GM23338 (cell line): ENCODE measurements at regions not wholly inside any gene's neighbourhood (a gene's known extent, or its start where the extent isn't known, plus 50 kb on each side); places are given as distances from the start of the nearest gene placed in this dataset.

Experiments
- ATAC-seq: fragments of 200-7000 bp; cut with Tn5 transposase; 3 replicates; pipeline ENCODE4 v1.9.1; 2020
- DNase-seq: peaks from one replicate; pipeline ENCODE4 v3.0.0-alpha.2; 2015; ENCODE audit warnings: low spot score
- H2AFZ ChIP-seq: fragments of 200-600 bp; sonication (generic); 2 replicates; pipeline ENCODE4 v1.8.0; 2016; ENCODE audit warnings: antibody characterized with exemption, mild to moderate bottlenecking, moderate library complexity
- H3F3A ChIP-seq: fragments of 200-600 bp; sonication (generic); replicated peaks from 2 replicates; pipeline ENCODE4 v1.8.0; 2017; ENCODE audit warnings: antibody characterized with exemption, mixed run types, low read depth
- H3K27ac ChIP-seq: fragments of 200-600 bp; sonication (generic); 2 replicates; pipeline ENCODE4 v1.6.1; 2016; ENCODE audit warnings: low read depth
- H3K27me3 ChIP-seq: fragments of 200-600 bp; sonication (generic); 2 replicates; pipeline ENCODE4 v1.8.0; 2016; ENCODE audit warnings: mild to moderate bottlenecking, mixed run types, moderate library complexity; ENCODE audit not compliant: insufficient read depth
- H3K36me3 ChIP-seq: fragments of 200-600 bp; sonication (generic); 2 replicates; pipeline ENCODE4 v1.8.0; 2016; ENCODE audit warnings: mild to moderate bottlenecking; ENCODE audit not compliant: insufficient read depth
- H3K4me1 ChIP-seq: fragments of 200-600 bp; sonication (generic); 2 replicates; pipeline ENCODE4 v1.8.0; 2016; ENCODE audit warnings: mild to moderate bottlenecking, moderate library complexity; ENCODE audit not compliant: insufficient read depth
- H3K4me2 ChIP-seq: fragments of 200-600 bp; sonication (generic); 2 replicates; pipeline ENCODE4 v1.7.1; 2017; ENCODE audit warnings: mixed run types
- H3K4me3 ChIP-seq: fragments of 200-600 bp; sonication (generic); 2 replicates; pipeline ENCODE4 v1.6.1; 2016; ENCODE audit warnings: mixed run types
- H3K79me2 ChIP-seq: fragments of 200-600 bp; sonication (generic); replicated peaks from 2 replicates; pipeline ENCODE4 v1.8.0; 2017; ENCODE audit warnings: mild to moderate bottlenecking; ENCODE audit not compliant: insufficient read depth
- H3K9me2 ChIP-seq: fragments of 200-600 bp; sonication (generic); 2 replicates; pipeline ENCODE4 v1.8.0; 2017; ENCODE audit not compliant: insufficient read depth
- H4K20me1 ChIP-seq: fragments of 200-600 bp; sonication (generic); replicated peaks from 2 replicates; pipeline ENCODE4 v1.8.0; 2017; ENCODE audit warnings: mild to moderate bottlenecking; ENCODE audit not compliant: insufficient read depth
- H3K27ac Mint-ChIP-seq: 2 replicates; pipeline ENCODE4 v1.8.0; 2020; ENCODE audit warnings: inconsistent platforms, mild to moderate bottlenecking, moderate library complexity, mixed read lengths
- H3K27me3 Mint-ChIP-seq: 3 replicates; pipeline ENCODE4 v1.8.0; 2022; ENCODE audit warnings: low read depth, mild to moderate bottlenecking, moderate library complexity, mixed read lengths, inconsistent platforms; ENCODE audit not compliant: insufficient read depth, poor library complexity
- H3K36me3 Mint-ChIP-seq: 3 replicates; pipeline ENCODE4 v1.8.0; 2021; ENCODE audit warnings: low read depth, mild to moderate bottlenecking, inconsistent platforms, moderate library complexity, mixed read lengths
- H3K4me1 Mint-ChIP-seq: 3 replicates; pipeline ENCODE4 v1.8.0; 2020; ENCODE audit warnings: mild to moderate bottlenecking, inconsistent platforms, mixed read lengths
- H3K4me3 Mint-ChIP-seq: 3 replicates; pipeline ENCODE4 v1.8.0; 2021; ENCODE audit warnings: moderate library complexity, mild to moderate bottlenecking, inconsistent platforms, mixed read lengths
- H3K9me3 Mint-ChIP-seq: 3 replicates; pipeline ENCODE4 v1.8.0; 2020; ENCODE audit warnings: moderate library complexity, mild to moderate bottlenecking, inconsistent platforms, mixed read lengths
- CREB1 ChIP-seq: fragments of 250-450 bp; sonication (Bioruptor Pico); IDR thresholded peaks from 2 replicates; pipeline ENCODE4 v1.5.0; 2020; ENCODE audit warnings: low read depth, mild to moderate bottlenecking, moderate library complexity
- ETS1 ChIP-seq: IDR thresholded peaks from 2 replicates; pipeline ENCODE4 v1.6.1; 2016; ENCODE audit warnings: antibody characterized with exemption
- EZH2 ChIP-seq: fragments of 200-600 bp; sonication (generic); IDR thresholded peaks from one replicate; pipeline ENCODE4 v1.8.0; 2017; ENCODE audit warnings: antibody characterized with exemption, mild to moderate bottlenecking, low read depth; ENCODE audit not compliant: unreplicated experiment
- EZH2phosphoT487 ChIP-seq: fragments of 200-600 bp; sonication (generic); IDR thresholded peaks from one replicate; pipeline ENCODE4 v1.8.1; 2018; ENCODE audit warnings: antibody characterized with exemption; ENCODE audit not compliant: unreplicated experiment
- JUNB ChIP-seq: IDR thresholded peaks from one replicate; pipeline ENCODE4 v1.6.1; 2016; ENCODE audit warnings: antibody characterized with exemption; ENCODE audit not compliant: unreplicated experiment
- NANOG ChIP-seq: IDR thresholded peaks from 2 replicates; pipeline ENCODE4 v1.6.1; 2016; ENCODE audit warnings: antibody characterized with exemption, borderline replicate concordance
- POLR2AphosphoS5 ChIP-seq: IDR thresholded peaks from 2 replicates; pipeline ENCODE4 v1.6.1; 2016; ENCODE audit warnings: antibody characterized with exemption, low read depth
- REST ChIP-seq: IDR thresholded peaks from one replicate; pipeline ENCODE4 v1.6.1; 2018; ENCODE audit warnings: antibody characterized with exemption; ENCODE audit not compliant: unreplicated experiment
- STAT1 ChIP-seq: IDR thresholded peaks from one replicate; pipeline ENCODE4 v1.6.1; 2016; ENCODE audit warnings: antibody characterized with exemption; ENCODE audit not compliant: unreplicated experiment
- ZNF114 ChIP-seq: fragments of 250-450 bp; sonication (Bioruptor Pico); IDR thresholded peaks from 2 replicates; pipeline ENCODE4 v1.5.0; 2020; ENCODE audit warnings: mild to moderate bottlenecking, moderate library complexity
- ZNF331 ChIP-seq: fragments of 250-450 bp; sonication (Bioruptor Pico); IDR thresholded peaks from 2 replicates; pipeline ENCODE4 v1.5.0; 2020; ENCODE audit warnings: low read depth, mild to moderate bottlenecking, moderate library complexity
- ZNF462 ChIP-seq: fragments of 250-450 bp; sonication (Bioruptor Pico); IDR thresholded peaks from 2 replicates; pipeline ENCODE4 v1.5.0; 2020; ENCODE audit warnings: mild to moderate bottlenecking, moderate library complexity
- TF ChIP-seq, protein P1 (sequence below), 2 experiments: fragments of 200-600 bp in 1 of 2; sonication (generic) in 1 of 2; conservative IDR thresholded peaks; 2 replicates each; pipeline versions ENCODE4 v1.5.1 to v1.6.1; 2016 to 2017; ENCODE audit warnings: antibody characterized with exemption in 2 of 2, low read depth in 2 of 2, mild to moderate bottlenecking in 2 of 2, moderate library complexity in 1 of 2

DNA sequence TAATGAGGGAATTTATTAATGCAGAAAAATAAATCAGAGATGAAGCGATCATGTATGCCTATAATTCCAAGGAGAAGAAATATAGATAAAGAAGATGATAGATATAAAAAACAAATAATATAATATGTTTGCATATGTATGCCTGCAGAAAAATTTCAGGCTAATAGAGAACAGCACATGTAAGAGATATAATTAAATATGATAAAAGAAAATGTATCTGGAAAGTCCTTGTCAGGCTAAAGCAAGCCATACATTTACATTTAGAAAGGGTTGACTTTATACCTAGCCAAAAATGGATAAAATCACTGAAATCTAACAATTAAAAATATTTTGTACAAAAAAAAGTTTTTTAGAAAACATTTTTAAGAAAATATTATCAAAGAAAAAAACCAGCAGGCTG is 454.1 kb downstream of the C6orf118 start:
- no peak overlapping the region for H3K4me2 ChIP-seq
- H3K36me3 ChIP-seq: no peaks in the 10 kb centered on the region
- no peaks in the 10 kb centered on the region for H3K27me3 Mint-ChIP-seq
- no peak overlapping the region for H3K4me3 ChIP-seq
- H3K9me3 Mint-ChIP-seq: no peaks in the 10 kb centered on the region
- ATAC-seq (no peak), DNase-seq (no peak)
- H3K4me1 ChIP-seq: no peaks in the 10 kb centered on the region
- no peaks in the 10 kb centered on the region for H3K27me3 ChIP-seq
- H2AFZ ChIP-seq: no peak overlapping the region
- H3F3A ChIP-seq: no peaks in the 10 kb centered on the region
- H3K9me2 ChIP-seq: peaks cover 6% of the 10 kb centered on the region; the same call in 1 of the 2 replicates
- H4K20me1 ChIP-seq: no peaks in the 10 kb centered on the region
- no peak overlapping the region for H3K27ac Mint-ChIP-seq
- H3K79me2 ChIP-seq: no peaks in the 10 kb centered on the region
- TF ChIP-seq JUNB (no peak), EZH2 (no peak), ZNF462 (CRISPR knock-in tag) (no peak), NANOG (no peak), CREB1 (CRISPR knock-in tag) (no peak), POLR2AphosphoS5 (no peak), STAT1 (no peak), ETS1 (no peak), ZNF114 (CRISPR knock-in tag) (no peak), REST (no peak), EZH2phosphoT487 (no peak), ZNF331 (CRISPR knock-in tag) (no peak)
- TF ChIP-seq, protein P1, sequence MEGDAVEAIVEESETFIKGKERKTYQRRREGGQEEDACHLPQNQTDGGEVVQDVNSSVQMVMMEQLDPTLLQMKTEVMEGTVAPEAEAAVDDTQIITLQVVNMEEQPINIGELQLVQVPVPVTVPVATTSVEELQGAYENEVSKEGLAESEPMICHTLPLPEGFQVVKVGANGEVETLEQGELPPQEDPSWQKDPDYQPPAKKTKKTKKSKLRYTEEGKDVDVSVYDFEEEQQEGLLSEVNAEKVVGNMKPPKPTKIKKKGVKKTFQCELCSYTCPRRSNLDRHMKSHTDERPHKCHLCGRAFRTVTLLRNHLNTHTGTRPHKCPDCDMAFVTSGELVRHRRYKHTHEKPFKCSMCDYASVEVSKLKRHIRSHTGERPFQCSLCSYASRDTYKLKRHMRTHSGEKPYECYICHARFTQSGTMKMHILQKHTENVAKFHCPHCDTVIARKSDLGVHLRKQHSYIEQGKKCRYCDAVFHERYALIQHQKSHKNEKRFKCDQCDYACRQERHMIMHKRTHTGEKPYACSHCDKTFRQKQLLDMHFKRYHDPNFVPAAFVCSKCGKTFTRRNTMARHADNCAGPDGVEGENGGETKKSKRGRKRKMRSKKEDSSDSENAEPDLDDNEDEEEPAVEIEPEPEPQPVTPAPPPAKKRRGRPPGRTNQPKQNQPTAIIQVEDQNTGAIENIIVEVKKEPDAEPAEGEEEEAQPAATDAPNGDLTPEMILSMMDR (conservative IDR thresholded peaks at IDR 0.05; ENCODE audit: low read depth in 2 of 2): no peak
- H3K4me3 Mint-ChIP-seq: no peak overlapping the region
- H3K36me3 Mint-ChIP-seq: no peaks in the 10 kb centered on the region
- H3K4me1 Mint-ChIP-seq: no peaks in the 10 kb centered on the region
- H3K27ac ChIP-seq: no peak overlapping the region
